HG03432 (cell line): ENCODE measurements at regions not wholly inside any gene's neighbourhood (a gene's known extent, or its start where the extent isn't known, plus 50 kb on each side); places are given as distances from the start of the nearest gene placed in this dataset.

ENCODE experiments used
- ATAC-seq: cut with Tn5 transposase; IDR thresholded peaks from one replicate; pipeline ENCODE4 v1.9.1; 2021; ENCODE audit warnings: mild to moderate bottlenecking, moderate library complexity; ENCODE audit not compliant: unreplicated experiment

DNA sequence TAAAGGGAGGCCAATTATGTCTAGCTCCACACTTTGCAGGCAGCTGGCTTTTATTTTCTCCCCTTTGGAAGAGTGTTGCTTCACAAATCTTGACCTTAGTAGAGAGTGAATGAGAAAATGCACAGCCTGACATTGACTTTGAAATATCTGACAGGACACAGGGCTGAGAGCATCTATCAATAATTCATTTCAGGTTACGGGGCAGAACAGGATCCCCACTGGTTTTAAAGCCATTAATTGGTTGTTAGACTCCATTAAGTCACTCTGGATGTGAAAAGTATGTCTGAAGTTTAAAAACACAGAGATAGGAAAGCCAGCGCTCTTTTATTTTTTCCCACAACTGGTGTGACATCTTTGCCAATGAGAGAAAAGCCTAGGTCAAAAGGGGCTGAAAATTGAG, 251.9 kb upstream of the TMC3 start:
- no peak for ATAC-seq

DNA sequence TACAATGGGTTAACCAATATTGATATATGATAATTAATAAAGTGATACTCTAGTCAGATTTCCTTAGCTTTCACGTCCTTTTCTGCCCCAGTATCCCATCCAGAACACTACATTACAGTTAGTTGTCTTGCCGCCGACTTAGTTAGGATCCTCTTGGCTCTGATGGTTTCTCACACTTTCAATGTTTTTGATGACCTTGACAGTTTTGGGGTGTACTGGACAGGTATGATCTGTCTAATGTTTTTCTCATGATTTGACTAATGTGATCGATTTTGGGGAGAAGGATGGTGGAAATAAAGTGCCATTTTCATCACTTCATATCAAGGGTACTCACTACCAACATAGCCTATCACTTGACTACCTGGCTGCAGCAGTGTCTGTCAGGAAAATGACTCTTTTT, 245.0 kb upstream of the TMC3 start:
- ATAC-seq: no peak

DNA sequence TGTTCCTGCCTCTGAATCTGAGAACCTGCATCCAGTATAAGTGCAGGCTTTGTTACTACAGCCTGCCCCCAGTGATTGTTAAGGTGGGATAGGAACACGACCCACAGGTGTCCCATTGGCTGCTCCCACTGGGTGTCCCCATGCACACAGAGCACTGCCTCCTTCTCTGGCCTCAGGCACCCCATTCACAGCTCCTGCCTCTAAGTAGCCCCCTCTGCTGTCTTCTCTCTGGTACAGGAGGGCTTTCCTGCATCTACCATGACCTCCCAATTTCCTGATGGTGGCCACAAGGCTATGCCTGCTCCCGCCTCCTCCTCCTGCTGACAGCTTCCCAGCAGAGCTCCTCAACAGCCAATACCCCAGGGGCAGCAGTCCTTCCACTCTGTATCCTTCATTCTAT, 238.6 kb upstream of the TMC3 start:
- ATAC-seq: no peak

DNA sequence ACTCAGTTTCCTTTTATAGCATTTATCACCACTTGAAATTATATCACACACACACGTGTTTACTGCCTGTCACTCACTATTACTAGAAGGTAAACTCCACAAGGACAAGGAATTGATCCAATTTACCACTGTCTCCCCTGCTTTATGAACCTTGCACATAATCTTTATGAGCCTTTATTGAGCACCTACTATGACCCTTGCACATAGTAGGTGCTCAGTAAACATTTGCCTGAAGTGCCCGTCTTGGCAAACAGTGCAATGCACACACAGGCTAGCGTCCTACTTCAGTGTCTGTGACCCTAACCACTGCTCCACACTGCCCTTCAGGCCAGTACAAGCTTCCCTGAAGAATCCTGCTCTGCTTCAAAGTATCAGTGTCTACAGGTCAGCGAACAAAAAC, 237.7 kb upstream of the TMC3 start:
- ATAC-seq: no peak

DNA sequence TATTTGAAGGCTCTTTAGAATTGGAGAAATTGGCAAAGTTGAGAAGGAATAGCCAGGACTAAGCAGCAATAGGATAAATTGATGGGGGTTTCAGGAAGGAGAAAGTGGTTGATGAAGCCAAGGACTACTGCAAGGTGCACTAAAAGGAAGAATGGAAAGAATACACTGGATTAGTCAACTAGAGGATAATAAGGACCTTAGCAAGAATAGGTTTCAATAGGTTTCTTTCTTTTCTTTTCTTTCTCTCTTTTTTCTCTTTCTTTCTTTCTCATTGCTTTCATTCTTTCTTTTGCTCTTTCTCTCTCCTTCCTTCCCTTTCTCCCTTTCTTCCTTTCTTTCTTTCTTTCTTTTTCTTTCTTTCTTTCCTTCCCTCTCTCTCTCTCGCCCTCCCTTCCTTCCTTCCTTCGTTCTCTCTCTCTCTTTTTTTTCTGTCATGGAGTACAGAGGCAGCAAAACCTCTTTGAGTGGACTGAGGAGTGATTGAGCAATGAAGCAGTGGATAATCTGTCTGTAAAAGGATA, 234.4 kb upstream of the TMC3 start:
- no peak for ATAC-seq

DNA sequence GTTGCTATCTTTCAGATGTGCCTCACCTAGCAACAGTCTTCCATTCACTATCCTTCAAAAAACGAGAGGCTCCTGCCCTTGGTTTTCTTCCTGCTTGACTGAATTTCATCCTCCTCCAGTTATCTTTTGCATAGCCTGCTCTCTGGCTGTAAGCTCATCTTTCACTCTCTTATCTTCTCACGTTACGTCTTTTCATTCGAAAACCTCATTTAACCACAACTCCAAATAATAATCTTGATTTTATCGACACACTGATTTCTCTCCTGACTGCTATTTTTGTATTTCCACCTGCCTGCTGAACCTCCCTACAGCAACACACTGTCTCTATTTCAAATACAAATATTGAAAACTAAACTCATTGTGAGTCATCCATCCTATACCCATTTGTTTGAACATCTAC, 230.7 kb upstream of the TMC3 start:
- ATAC-seq: no peak

DNA sequence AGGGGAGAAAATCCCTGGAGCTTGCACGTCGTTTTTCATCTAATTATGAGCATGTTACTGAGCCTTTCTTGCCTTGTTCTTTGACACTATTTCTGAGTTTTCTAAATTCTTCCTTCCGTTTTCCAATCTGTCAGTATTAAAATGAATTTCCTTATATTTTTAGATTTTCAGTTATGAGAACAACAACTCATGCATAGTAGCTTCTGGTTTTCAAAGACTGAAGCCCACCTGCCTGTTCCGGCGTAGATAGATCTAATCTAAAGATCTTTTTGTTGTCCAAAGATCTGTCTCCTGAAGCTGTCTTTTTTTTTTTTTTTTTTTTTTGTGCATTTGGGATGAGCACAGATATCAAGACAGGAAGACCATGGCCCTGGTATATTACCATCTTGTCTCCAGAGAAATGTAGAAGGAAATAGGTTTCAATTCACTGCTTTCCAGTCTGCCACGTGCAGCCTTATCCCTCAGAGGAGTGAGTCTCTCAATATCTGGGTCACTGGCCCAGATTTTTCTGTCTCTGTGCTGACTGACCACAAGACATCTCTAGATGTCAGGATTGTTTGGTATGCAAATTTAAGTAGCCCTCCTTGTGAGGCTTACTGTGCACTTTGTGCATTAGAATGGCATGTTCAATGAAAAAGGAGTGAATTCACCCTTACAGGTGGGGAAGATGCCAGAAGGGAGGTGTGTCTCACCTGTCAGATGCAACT, 222.3 kb upstream of the TMC3 start:
- no peak for ATAC-seq

DNA sequence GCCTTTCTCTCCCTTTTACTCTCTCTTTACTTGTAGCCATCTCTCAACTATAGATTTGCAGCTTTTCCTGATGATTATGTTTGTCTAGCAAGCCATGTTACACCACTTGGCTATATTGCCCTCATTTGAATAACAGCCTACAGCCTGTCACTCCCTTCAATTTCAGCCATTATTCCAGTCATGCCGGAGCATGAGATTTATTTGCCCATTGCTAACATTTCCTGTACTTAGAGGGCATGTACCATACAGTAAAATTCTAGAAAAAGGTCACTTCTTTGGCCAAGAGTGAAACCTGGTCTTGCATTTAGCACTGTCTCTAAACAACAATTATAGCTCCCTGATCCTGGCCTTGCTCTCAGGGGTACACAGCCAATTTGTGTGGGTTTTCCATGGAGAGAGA, 221.7 kb upstream of the TMC3 start:
- ATAC-seq: no peak

DNA sequence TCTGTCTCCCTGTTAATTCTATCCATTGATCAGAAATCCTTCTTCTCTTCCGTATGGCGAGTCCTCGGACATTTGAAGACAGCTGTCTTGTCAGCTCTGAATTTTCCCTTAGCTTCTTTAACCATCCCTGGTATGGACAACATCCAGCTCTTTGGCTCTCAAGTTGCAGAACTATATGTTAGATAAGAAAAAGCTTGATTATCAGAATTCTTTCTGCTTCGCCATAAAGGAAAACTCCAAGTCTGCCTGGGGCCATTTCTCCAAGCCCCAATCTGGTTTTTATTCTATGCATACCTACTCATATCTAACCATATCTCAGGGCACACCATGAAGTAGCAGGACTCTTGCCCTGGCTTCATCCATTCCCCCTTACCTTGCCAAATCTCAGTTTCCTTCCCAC, 215.7 kb upstream of the TMC3 start:
- no peak for ATAC-seq

DNA sequence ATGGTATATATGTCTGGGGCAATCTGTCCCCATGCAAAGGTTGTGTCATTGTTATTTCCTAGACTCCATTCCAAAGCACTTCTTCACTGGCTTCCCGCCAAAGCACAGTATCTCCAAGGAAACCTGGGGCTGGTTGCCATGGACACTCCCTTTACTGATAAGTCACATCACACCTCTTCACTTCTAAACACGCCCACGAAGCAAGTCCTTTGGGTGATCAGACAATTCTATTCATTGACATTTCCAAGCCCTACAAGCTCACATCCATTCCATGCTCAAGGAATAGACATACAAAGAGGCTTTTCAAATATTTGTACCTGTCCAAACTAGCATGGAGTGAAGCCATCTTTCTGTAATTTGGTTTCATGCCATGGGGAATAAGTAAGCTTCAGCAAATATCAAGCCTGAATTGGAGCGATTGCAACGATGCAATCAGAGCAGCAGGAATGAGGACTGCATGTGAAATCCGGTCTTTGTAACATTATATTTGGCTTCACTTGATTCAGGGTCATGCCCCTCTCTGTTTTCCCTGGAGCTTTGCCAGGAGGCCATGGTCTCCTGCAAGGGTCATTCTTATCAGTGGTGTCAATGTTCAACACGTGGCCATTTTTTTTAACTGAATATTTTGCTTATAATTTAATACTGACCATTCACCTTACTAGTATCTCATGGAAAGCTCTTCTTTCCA, 201.6 kb upstream of the TMC3 start:
- ATAC-seq: no peak

DNA sequence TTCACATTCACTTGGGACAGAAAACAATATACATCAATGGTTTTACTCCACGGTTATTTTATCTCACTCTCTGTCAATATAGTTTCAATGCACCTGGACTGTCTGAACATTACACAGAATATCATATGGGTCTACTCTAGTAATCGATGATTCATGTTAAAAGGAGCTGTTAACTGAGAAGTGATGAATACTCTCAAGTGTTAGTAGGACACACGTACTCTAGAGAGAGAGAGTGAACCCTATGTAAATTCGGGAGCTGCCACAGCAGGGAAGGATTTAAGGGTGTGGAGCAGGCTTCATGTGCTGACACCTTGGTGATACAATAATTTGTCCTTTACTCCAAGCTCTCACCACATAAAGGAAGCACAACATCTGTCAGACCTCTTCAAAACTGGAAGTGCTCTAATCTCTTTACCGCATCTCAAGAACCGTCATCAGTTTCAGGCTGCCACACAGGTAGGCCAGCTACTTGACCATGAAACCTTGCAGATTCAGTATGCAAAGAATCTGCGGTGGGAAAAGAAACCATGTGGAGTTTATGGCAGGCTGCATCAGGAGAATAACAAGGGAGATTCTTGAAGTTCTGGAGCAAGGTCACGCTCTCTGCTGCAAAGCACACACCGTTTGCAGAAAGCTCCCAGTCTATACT, 199.2 kb upstream of the TMC3 start:
- no peak for ATAC-seq

DNA sequence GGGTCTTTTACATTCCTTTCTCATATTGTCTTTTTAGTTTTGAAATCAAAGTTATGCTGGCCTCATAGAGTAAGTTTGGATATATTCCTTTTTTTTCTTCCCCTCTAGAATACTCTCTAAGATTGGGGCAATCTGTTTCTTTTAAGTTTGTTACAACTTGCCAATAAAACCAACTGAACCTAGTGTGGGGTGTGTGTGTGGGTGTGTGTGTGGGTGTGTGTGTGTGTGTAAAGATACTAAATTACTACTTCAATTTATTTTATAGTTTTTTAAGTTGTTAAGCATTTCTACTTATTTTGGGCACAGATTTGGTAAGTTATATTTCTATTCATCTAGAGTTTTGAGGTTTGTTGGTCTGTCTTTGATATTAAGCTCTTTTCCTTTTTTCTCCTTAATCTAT, 198.2 kb upstream of the TMC3 start:
- ATAC-seq: no peak

DNA sequence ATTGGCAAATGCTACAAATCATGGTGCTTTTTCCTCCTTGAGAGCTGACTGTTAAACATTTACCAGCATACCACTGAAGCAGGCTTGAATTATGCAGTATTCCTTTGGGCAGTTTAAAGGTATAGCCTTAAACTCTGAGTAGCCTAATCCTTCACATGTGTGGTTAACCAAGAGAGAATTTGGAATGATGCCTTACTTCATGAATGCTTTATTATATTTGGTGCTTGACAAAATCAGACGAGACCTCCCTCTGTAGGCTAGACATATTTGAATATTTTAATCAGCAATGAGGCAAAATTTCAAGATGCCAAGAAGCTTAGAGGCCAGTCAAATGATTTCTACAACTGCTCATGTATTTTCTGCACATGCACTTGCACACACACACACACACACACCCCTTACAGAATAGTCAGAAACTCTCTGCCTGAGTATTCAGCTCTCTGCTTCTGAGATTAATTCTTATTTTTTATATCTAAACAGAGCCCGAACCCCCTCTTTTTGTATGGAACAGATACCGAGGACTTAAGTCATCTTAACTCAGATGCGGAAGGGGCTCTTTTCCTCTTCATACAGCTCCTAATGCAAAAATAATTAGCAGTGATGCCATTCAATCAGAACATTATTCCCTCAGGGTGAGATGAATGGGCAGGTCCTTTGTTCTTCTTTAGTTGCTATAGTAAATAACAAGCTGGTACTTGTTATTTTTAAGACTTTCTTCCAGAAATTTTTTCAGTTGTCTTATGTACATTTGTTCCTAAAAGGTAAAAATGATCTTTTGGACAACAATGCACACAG, 195.5 kb upstream of the TMC3 start:
- ATAC-seq: no peak

DNA sequence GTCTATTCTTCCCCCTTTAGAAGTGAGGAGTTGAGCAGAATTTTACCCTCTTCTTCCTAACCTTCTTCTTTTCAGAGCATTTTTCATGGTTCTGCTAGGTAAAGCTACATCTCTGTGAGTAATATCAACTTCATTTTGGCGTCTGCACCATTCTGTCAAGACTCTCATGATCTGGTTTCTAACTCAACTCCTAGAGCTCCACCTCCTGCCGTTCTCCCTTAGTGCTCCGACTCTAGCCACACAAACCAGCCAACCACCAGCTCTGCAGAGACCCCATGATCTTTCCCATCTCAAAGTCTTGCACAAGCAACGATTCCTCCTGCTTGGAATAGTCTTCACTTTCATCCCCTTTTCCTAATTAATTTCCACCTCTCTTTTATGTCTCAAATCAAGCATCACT, 193.9 kb upstream of the TMC3 start:
- ATAC-seq: no peak

DNA sequence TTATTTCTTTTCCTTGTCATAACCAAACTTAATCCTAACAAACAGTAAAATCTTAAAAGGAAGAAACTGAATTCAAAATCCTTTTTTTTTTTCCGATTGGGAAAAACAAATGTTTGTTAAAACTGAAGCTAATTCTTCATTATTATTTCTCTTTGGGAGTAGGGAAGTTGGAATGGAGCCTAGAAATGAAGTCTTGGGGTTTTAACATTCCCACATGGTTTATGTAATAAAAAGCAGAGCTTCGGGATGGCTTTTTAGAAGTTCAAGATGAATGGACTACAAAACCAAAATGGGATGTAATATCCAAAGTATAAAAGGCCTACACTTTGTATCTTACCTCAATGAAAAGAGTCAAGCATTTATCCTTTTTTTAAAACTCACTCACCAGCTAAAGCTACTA, 189.0 kb upstream of the TMC3 start:
- ATAC-seq: no peak

DNA sequence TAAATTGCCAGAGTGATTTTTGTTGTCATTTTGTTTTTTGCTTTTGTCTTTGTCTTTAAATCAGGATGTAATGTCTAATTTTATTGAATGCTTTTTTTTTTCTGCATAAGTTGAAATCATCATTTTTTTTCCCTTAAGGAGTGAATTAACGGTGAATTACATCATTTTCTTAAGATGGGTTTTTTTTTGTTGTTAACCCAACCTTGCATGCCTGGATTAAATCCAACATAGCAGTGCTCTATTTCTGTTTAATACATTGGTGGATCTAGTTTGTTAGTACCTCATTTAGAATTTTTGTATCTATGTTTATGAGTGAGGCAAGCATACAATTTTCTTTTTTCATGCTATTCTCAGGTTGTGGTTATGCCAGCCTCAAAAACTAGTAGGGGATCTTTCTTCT, 186.4 kb upstream of the TMC3 start:
- ATAC-seq: no peak

DNA sequence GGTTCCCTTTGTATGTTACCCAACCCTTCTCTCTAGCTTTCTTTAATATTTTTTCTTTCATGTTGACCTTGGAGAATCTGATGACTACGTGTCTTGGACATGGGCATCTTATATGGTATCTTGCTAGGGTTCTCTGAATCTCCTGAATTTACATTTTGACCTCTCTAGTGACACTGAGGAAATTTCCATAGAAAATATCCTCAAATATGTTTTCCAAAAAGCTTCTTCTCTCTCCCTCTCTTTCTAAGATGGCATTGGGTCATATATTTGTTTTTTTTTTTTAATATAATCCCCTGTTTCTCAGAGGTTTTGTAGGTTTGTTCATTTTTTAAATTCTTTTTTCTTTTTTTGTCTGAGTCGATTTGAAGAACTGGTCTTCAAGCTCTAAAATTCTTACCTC, 184.0 kb upstream of the TMC3 start:
- ATAC-seq: no peak

DNA sequence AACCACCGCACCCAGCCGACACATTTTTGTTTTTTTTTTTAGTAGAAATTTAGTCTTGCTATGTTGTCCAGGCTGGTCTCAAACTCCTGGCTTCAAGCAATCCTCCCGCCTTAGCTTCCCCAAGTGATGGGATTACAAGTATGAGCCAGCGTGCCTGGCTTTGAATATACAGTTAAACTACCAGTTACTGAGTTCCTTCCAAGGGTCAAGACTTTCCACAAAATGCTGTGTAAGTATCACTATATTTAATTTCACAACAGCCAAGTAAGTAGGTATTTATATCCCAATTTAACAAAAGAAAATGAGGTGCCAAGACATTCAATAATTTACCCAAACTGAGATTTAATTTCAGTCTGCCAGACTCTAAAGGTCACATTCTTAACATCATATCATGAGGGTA, 181.3 kb upstream of the TMC3 start:
- no peak for ATAC-seq

DNA sequence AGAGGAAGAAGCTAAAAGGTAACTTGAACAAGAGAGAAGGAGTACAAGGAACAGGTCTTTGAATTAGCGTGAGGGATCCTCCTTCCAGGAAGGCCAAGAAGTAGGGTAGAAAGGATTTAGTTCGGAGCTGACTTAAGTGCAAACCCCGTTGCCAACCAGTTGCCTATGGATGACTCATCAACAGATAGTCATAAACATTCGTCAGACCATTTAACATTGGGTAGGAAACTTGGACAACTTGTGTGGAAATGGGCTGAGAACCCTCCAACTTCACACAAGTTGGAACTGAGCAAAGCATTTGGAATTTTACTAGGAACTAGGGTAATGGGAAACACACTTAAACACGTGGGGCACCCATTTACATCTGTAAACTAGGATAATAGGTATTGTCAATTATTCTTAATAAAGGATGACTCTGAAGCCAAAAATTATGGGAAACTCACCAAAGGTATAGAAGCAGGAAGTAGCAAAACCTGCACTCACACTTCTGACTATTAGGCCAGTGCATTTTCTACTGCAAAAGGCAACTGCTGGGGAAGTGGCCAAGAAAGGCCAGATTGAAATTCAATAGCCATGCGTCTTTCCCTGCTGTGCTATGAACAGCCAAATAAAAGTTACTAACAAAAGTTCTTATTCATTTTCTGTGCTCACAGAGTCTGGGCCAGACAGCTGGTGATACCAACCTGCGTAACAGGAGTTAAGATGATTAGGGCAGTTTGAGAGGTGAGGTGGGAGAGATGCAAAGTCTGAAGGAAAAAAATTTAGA, 174.5 kb upstream of the TMC3 start:
- ATAC-seq: no peak

DNA sequence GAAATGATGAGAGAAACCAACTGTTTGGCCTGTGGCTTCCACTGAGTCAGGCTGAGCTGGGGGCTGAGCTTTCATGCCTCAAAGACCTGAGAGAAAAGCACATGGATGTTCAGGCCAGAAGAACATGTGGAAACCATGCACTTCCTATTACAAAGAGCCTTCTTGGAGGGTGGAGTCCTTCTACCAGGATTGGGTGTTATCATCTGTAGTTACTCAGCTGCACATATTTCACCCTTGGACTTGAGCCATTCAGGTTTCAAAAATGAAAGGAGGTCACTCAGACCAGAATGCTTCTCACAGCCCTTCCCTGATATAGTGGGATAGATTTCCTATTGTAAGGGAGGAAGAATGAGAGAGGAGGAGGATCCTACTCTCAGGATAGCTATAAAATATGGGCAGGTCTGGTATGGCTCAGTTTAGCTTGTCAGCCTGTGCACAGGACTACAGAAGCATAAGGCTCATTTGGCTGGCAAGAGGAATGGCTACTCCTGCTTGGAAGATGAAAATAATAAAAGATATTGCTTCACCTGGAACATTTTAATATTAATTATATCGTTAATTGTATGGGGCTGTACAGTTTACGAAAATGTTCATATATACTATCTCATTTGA, 173.6 kb upstream of the TMC3 start:
- no peak for ATAC-seq
